Activated CD4-positive, CD25-positive, alpha-beta regulatory T cell treated with anti-CD3 and anti-CD28 coated beads, Interleukin-2, amount 50 U/mL, for 72 hours (primary cell): ENCODE measurements at regions not wholly inside any gene's neighbourhood (a gene's known extent, or its start where the extent isn't known, plus 50 kb on each side); places are given as distances from the start of the nearest gene placed in this dataset.

ENCODE experiments used
- DNase-seq: peaks from one replicate; pipeline ENCODE4 v3.0.0; 2021

DNA sequence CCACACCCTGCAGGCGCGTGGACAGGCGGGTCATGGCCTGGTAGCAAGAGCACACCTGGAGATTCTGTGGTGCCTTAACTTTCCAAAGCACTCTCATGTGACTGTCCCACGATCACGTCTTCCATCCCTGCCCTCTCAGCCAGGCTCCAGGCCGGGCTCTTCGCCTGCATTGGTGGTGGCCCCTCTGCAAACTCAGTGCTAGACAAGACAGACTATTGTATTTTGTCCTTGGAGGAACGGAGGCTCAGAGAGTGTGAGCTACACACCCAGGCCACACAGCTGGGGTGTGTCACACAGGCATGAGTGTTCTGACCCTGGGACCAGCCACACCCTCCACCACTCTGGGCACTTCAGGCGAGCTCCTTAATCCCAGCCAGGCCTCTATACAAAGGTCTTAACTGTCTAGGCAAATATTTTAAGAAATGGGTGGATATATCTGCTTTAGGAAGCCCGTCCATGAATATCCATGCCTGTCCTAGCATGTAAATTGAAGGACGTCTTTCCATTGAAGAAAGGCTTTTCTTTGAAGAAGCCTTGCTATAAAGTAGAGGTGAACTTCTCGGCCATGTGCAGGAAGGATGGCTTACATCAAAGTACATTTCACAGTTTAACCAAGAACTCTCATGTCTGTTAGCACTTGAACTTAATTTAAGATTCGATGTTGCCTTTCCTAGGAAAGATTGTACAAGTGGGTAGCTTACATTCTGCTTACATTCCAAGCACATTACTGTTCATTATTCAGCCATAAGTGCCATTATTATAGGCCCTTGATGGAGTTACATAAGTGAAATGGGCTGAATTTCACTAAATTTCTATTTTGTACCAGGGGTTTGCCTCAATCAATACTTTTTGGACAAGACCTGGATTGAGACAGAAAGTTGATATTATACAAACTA, 263.9 kb downstream of the DLL1 start:
- DNase-seq, result no peak

GRCh38 chr6:170025935-170026750, 264.7 kb downstream of the DLL1 start:
- no peak for DNase-seq

DNA sequence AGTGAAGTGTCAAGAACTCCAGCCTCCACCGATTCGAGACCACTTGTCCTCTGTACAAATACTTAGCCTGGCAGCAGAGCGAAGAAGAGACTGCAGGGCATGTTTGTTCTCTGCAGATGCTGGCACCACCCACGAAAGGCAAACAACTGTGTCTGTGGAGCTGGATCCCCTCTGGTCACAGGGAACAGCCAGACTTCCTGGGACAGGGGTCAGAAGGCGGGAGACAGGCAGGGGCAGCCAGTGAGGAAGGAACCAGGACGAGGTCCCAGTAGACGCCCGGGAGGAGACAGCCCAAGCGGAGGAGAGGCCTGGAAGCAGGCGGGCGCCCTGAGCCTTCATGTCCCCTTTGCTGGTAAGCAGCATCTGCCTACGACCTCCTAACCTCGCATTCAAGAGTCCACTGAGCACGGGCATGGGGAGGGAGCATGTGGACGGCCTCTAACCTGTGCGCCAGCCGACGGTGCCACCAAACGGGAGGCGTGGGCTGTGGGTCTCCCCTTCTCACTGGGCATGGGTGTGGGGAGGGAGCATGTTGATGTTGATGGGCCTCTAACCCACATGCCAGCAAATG, 265.5 kb downstream of the DLL1 start:
- DNase-seq, result no peak

- DNase-seq, result no peak
Observed at GRCh38 chr6:170024940-170025339, 265.9 kb downstream of the DLL1 start.

GRCh38 chr6:170023620-170024521, 267.0 kb downstream of the DLL1 start:
- DNase-seq, result no peak

GRCh38 chr6:170022827-170023619, 267.9 kb downstream of the DLL1 start:
- DNase-seq, result no peak

- DNase-seq, result no peak
Observed at GRCh38 chr6:170022291-170022722, 268.6 kb downstream of the DLL1 start.

GRCh38 chr6:170021579-170021978, 269.3 kb downstream of the DLL1 start:
- DNase-seq, result no peak

DNA sequence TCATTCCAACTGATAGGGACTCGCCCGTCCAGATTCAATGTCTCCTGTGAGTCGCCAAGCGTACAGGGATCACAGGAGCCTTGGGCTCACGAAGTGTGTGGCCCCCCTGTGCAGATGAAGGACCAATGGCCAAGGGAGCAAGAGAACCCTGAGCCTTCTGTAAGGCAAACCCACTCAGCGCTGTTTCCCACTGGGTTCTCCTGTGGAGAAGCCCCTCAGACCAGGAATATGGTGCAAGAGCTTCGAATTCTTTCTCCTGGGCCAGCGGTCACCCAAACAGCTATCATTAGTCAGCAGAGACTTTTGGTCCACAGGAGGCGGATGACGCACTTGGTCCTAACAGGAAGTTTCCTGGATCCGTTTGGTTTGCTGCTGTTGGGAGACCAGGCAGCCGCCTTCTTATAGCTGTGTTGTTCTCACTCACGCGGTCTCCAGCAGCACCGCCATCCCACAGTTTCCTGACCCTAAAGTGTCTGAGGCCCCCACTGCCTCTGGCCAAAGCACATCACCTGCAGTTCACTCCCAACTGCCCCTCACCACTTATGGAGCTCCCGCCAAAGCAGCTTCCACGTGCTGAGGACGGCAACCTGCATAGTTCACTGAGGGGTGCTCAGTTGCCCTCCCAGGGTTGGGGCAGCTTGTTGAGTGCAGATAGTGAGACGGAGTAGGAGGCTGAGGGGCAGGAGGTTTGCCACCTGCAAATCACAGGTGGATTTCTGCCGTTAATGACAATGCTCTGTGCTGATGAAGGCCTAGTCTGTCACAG, 268.6 kb downstream of the ERMARD start:
- DNase-seq, result no peak

- no peak for DNase-seq
Observed at GRCh38 chr6:170018936-170019817, 267.8 kb downstream of the ERMARD start.

GRCh38 chr6:170018422-170018935, 267.1 kb downstream of the ERMARD start:
- no peak for DNase-seq

GRCh38 chr6:170017603-170018320, 266.3 kb downstream of the ERMARD start:
- DNase-seq, result no peak

DNA sequence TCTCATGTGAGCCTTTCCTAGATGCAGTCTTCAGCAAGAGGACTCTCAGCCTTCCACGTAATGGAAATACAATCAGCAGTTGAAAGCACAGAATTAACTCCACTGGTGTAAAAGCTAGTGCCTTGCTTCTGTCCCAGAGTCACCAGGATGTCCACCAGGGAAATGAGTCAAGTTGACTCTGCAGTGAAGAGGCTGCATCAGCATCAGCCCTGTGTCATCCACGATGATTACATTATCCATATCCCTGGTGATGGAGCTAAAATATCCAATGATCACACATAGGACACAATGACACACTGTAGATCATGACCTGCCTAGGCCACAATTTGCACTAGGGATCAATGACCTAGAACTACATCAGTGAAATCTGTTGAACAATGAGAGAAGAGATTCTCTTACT, 262.4 kb downstream of the ERMARD start:
- no peak for DNase-seq

DNA sequence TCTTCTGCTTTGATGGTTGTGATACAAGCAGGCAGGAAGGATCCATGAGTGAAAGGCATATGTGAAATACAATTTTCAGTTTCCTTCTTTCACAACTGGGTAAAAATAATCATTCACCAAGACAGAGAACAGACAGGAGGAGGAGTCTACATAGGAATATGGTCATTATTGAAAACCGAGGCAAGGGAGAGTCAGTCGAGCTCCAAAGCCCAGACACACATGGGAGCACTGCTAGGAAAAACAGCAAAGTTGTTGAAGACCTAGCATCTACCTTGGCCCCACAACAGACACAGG, 260.6 kb downstream of the ERMARD start:
- DNase-seq, result no peak

- no peak for DNase-seq
Observed at GRCh38 chr6:170011204-170012036, 260.0 kb downstream of the ERMARD start.

- DNase-seq, result no peak
Observed at GRCh38 chr6:170010665-170011203, 259.3 kb downstream of the ERMARD start.

GRCh38 chr6:170008294-170008785, 256.9 kb downstream of the ERMARD start:
- DNase-seq, result no peak
